ENCODE measurements at regions not wholly inside any gene's neighbourhood (a gene's known extent, or its start where the extent isn't known, plus 50 kb on each side); places are given as distances from the start of the nearest gene placed in this dataset.

DNA sequence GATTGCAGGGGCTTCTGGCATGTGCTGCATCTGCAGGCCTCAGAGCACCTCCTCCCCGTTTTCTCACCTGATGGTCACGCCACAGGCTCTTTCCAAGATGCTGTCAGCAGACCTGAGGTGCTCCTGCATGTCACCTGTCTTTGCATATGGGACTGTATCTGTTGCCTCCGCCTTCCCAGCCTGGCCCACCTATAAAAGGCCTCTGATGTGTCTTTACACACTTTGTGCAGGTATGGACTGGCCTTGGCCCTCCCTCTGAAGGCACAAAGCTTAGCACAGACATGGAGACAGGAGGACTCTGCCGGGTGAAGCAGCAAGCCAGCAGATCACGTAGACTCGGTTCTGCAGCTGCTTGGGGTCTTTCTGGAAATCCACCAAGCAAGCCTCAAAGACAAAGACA is 220.9 kb upstream of the PPP2R2D start:
- H3K36me3 Mint-ChIP-seq, result no peaks in the 10 kb centered on the region
- no peaks in the 10 kb centered on the region for H3K4me1 Mint-ChIP-seq
- no peaks in the 10 kb centered on the region for H3K9me3 Mint-ChIP-seq
- Histone ChIP-seq H3K36me3 (ENCODE audit: control insufficient read depth, insufficient read depth, low read length) (no peaks in the 10 kb centered on the region), H3K27me3 (ENCODE audit: control insufficient read depth, insufficient read depth, low read length) (no peaks in the 10 kb centered on the region), H3K9me3 (ENCODE audit: control insufficient read depth, insufficient read depth, low read length) (no peaks in the 10 kb centered on the region), H3K4me1 (ENCODE audit: control insufficient read depth, insufficient read depth, low read length) (no peaks in the 10 kb centered on the region), H3K4me3 (ENCODE audit: low read length) (no peak overlapping the region), H3K27ac (ENCODE audit: low read length) (no peak overlapping the region)
- no peak overlapping the region for H3K27ac Mint-ChIP-seq
- no peak overlapping the region for H3K4me3 Mint-ChIP-seq
- intact Hi-C loops (cut with micrococcal nuclease), result no loop called here
- H3K27me3 Mint-ChIP-seq (ENCODE audit: low read depth in 2 of 2), result peaks cover 0 to 4% of the 10 kb centered on the region in 2 donors
- TF ChIP-seq, protein P1, sequence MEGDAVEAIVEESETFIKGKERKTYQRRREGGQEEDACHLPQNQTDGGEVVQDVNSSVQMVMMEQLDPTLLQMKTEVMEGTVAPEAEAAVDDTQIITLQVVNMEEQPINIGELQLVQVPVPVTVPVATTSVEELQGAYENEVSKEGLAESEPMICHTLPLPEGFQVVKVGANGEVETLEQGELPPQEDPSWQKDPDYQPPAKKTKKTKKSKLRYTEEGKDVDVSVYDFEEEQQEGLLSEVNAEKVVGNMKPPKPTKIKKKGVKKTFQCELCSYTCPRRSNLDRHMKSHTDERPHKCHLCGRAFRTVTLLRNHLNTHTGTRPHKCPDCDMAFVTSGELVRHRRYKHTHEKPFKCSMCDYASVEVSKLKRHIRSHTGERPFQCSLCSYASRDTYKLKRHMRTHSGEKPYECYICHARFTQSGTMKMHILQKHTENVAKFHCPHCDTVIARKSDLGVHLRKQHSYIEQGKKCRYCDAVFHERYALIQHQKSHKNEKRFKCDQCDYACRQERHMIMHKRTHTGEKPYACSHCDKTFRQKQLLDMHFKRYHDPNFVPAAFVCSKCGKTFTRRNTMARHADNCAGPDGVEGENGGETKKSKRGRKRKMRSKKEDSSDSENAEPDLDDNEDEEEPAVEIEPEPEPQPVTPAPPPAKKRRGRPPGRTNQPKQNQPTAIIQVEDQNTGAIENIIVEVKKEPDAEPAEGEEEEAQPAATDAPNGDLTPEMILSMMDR (IDR thresholded peaks at IDR 0.05), result no peak
- ATAC-seq (no peak), DNase-seq (no peak)
- WGBS (ENCODE audit: insufficient coverage), result 82% methylated on average over 6 of the region's 6 CpGs

- Mint-ChIP-seq H3K9me3 (no peaks in the 10 kb centered on the region), H3K4me1 (no peaks in the 10 kb centered on the region), H3K27ac (no peak overlapping the region), H3K36me3 (no peaks in the 10 kb centered on the region), H3K27me3 (ENCODE audit: low read depth in 2 of 2) (peaks cover 0 to 3% of the 10 kb centered on the region in 2 donors), H3K4me3 (no peak overlapping the region)
- DNase-seq, result no peak
- H3K4me1 ChIP-seq (ENCODE audit: control insufficient read depth, insufficient read depth, low read length), result no peaks in the 10 kb centered on the region
- H3K9me3 ChIP-seq (ENCODE audit: control insufficient read depth, insufficient read depth, low read length), result no peaks in the 10 kb centered on the region
- H3K36me3 ChIP-seq (ENCODE audit: control insufficient read depth, insufficient read depth, low read length), result no peaks in the 10 kb centered on the region
- intact Hi-C loops (cut with micrococcal nuclease), result no loop called here
- ATAC-seq, result no peak
- no peak overlapping the region for H3K27ac ChIP-seq (ENCODE audit: low read length)
- H3K4me3 ChIP-seq (ENCODE audit: low read length), result no peak overlapping the region
- TF ChIP-seq, protein P1 (IDR thresholded peaks at IDR 0.05), result no peak
- no peaks in the 10 kb centered on the region for H3K27me3 ChIP-seq (ENCODE audit: control insufficient read depth, insufficient read depth, low read length)
- 65% methylated on average over 6 of the region's 7 CpGs for WGBS (ENCODE audit: insufficient coverage)
These were observed 219.7 kb upstream of the PPP2R2D start for GRCh38 chr10:131681122-131681521.

GRCh38 chr10:131681656-131682055 is 219.2 kb upstream of the PPP2R2D start:
- H3K4me3 ChIP-seq (ENCODE audit: low read length), result no peak overlapping the region
- H3K4me1 Mint-ChIP-seq, result no peaks in the 10 kb centered on the region
- H3K36me3 Mint-ChIP-seq, result no peaks in the 10 kb centered on the region
- DNase-seq, result no peak
- H3K4me3 Mint-ChIP-seq, result no peak overlapping the region
- no peaks in the 10 kb centered on the region for H3K27me3 ChIP-seq (ENCODE audit: control insufficient read depth, insufficient read depth, low read length)
- intact Hi-C loops (cut with micrococcal nuclease), result no loop called here
- 85% methylated on average over 12 of the region's 12 CpGs for WGBS (ENCODE audit: insufficient coverage)
- no peaks in the 10 kb centered on the region for H3K4me1 ChIP-seq (ENCODE audit: control insufficient read depth, insufficient read depth, low read length)
- no peak overlapping the region for H3K27ac ChIP-seq (ENCODE audit: low read length)
- H3K9me3 ChIP-seq (ENCODE audit: control insufficient read depth, insufficient read depth, low read length), result no peaks in the 10 kb centered on the region
- H3K27ac Mint-ChIP-seq, result no peak overlapping the region
- H3K27me3 Mint-ChIP-seq (ENCODE audit: low read depth in 2 of 2), result peaks cover 0 to 2% of the 10 kb centered on the region in 2 donors
- no peaks in the 10 kb centered on the region for H3K9me3 Mint-ChIP-seq
- no peak for ATAC-seq
- no peaks in the 10 kb centered on the region for H3K36me3 ChIP-seq (ENCODE audit: control insufficient read depth, insufficient read depth, low read length)
- TF ChIP-seq, protein P1 (IDR thresholded peaks at IDR 0.05), result no peak

DNA sequence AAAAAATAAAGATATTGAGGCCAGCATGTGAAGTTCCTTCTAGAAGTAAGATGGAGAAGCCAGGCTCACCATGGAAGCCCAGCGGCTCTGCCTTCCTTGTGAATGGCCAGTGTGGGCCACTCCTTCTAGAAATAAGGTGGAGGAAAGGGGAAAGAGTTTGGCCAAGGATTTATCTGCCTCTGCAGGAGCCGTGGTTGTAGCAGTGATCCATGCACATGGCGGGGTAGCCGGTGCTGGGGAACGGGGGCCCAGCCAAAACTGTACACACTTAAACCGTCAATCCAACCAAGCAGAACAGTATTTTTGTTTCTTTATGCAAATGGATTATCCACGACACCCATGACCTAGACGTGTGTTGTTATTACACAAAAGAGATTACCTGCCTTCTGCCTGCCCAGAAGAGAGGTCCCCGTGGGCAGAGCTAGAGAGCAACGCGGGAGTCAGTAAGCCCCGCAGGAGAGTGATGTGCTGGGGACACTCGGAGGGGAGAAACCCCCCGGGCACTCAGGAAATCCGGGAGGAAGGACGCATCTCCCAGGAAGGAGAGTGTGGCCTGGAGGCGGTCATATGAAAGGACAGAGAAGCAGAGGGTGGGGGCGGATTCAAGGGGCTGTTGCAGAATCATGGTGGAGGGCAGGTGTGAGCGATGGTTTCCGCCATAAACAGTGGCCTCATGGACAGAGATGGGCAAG is 218.4 kb upstream of the PPP2R2D start:
- DNase-seq, result no peak
- H3K27ac Mint-ChIP-seq, result no peak overlapping the region
- H3K4me3 Mint-ChIP-seq, result no peak overlapping the region
- Histone ChIP-seq H3K27me3 (ENCODE audit: control insufficient read depth, insufficient read depth, low read length) (no peaks in the 10 kb centered on the region), H3K27ac (ENCODE audit: low read length) (no peak overlapping the region), H3K9me3 (ENCODE audit: control insufficient read depth, insufficient read depth, low read length) (no peaks in the 10 kb centered on the region), H3K4me3 (ENCODE audit: low read length) (no peak overlapping the region), H3K36me3 (ENCODE audit: control insufficient read depth, insufficient read depth, low read length) (no peaks in the 10 kb centered on the region), H3K4me1 (ENCODE audit: control insufficient read depth, insufficient read depth, low read length) (no peaks in the 10 kb centered on the region)
- peaks cover 0 to 2% of the 10 kb centered on the region in 2 donors for H3K27me3 Mint-ChIP-seq (ENCODE audit: low read depth in 2 of 2)
- no peak for ATAC-seq
- no peaks in the 10 kb centered on the region for H3K4me1 Mint-ChIP-seq
- WGBS (ENCODE audit: insufficient coverage), result 87% methylated on average over 20 of the region's 20 CpGs
- TF ChIP-seq, protein P1 (IDR thresholded peaks at IDR 0.05), result no peak
- intact Hi-C loops (cut with micrococcal nuclease), result no loop called here
- H3K9me3 Mint-ChIP-seq, result no peaks in the 10 kb centered on the region
- no peaks in the 10 kb centered on the region for H3K36me3 Mint-ChIP-seq

All from natural killer cell (primary cell).